G401.6 (cell line): ENCODE measurements at regions not wholly inside any gene's neighbourhood (a gene's known extent, or its start where the extent isn't known, plus 50 kb on each side); places are given as distances from the start of the nearest gene placed in this dataset.
A peak's percentile ranks its signal among the peaks of the same experiment; 100 is the strongest.

Experiments used
- FAIRE-seq: peaks from 2 replicates; lab custom pipeline; 2012; peaks lifted over from hg19 to GRCh38; lab: Jason Lieb, UNC

DNA sequence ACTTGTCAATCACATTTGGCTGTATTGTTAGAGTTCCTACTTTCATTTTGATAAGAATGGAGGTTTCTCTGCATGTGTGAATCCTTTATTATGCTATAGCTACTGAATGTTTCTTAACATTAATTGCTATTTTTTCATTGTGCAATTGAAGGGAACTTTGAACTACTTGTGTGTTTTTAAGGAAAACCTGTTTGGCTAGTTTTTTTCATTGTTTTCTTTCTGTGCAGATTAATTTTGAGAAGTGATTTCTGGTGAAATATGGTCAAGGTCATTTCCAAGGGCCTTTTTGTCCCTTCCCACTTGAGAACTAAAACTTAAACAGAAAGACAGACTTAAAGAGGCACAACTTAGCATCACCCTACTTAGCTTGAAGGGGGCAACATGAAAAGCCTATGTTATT, 1309.2 kb upstream of the WWC1 start:
- FAIRE-seq = no peak

DNA sequence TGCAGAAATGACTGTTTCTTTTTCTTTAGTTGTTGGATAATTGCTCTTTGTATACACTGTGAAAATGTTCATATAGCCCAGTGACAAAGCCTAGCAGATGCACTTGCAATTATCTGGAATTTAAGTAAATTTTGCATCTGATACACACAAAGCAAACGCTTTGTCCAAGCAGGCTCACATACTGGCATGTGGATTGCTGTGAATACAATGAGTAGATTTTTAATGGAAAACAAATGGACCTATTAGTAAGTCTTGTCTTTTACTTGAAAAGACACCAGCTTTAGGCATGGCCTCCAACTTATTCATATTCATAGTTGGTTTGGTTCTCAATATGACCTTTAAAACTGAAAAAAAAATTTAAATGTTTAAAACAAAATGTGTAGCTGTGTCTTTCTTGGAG, 1299.8 kb upstream of the WWC1 start:
- FAIRE-seq = no peak

DNA sequence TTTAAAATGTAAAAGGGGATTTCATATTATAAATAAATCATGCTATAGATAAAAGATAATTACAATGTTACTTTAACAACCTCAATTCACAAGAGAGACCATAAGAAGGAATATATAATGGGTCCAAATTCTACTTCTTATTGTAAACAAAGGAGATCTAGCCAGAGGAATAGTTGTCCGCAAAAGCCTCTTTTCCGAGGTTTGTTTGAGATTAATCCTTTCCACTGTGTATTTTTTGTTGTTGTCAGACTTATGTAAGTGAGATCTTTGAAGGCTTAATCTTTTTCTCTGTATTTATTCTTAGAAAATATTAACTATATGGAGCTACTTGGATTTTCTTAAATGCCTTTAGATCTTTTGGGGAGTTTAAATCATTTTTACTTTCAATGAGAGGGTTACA, 1299.3 kb upstream of the WWC1 start:
- no peak for FAIRE-seq

DNA sequence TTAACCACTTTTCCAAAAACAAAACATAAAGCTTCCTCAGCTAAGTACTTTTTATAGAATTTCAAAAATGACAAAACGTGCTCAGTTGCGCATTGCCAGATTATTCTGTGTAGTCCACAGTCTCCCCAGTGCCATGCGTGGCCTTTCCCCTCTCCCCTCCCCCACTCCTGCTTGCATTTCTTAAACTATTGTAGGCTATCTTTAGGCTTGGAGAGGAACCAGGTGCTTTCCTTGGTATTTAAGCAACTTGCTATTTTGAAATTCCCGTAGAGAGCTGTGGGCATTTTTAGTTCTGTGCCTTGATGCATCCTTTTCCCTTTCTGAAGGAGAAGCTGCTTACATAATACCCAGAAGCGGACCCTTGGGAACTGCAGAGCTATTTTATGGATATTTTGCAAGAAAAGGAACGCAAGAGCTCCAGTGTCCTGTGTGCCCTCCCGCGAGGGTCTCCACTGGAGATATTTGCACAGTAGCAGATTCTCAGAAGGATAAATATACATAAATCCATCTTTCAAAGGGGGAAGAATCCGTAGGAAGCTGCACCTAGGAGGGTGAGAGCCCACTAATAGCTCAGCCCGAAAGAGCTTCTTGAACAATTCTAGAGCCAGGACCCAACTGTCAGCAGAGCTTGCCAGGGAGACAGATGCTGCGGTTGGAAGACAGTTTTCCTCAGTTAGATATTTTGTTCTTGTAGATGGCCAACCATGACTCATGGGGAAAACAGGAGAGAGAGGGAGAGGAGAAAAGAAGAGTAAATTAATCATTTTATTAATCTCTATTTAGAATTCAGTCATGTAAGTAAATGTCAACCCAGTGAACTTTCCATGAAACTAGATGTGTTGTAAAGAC, 1298.3 kb upstream of the WWC1 start:
- FAIRE-seq = no peak

DNA sequence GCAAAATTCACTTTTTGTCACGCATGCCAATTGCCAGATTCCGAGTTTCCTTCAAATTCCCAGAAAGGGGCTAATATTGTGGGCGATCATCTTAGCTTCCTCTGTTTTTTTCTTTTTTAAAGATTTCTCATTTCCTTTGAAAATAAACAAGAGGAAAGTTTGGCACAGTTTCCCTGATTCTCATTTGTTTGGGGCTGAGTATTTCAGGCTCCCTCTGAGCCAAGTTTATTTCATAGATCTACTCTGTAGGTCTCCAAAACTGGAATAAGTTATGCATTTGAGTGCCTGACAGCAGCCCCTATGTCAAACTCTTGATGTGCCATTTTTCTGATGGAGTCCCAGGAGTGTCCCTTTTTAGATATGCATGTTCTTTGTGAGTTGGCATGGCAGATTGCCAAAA, 1297.2 kb upstream of the WWC1 start:
- FAIRE-seq = no peak

DNA sequence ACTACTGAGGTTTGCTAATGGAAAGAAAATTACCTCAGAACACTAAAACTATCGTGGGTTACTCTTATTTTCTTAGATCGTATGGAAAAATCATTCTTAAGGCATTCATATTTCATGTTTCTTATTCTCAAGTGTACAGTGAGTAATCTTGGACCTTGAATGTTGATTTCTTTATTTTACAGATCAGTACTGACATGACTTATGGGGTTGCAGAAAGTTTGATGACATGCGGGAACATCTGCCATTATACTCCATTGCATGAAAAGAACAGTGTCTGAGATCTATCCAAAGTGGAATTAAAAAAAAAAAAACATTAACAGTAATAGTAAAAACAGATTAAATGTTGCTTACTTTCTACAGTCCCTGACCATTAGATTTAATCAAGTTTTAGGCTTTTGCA, 1290.2 kb upstream of the WWC1 start:
- no peak for FAIRE-seq

DNA sequence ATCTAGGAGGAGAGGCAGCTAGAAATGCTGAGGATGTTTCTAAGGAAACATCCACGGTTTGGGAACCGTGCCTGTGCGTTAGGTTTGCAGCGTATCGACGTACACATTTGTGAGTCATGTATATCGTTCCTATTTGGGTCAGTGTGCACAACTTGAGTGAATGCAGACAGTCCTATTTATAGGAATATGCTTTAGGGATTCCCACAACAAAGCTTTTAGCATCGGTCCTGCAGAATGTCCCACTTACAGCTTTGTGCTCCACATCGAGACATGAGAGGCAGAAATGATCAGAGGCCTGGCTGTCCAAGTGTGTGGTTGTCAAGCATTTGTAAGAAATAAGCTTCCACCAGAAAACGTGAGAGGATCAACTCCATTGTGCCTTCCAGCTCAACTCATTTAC, 1282.7 kb upstream of the WWC1 start:
- FAIRE-seq = no peak

DNA sequence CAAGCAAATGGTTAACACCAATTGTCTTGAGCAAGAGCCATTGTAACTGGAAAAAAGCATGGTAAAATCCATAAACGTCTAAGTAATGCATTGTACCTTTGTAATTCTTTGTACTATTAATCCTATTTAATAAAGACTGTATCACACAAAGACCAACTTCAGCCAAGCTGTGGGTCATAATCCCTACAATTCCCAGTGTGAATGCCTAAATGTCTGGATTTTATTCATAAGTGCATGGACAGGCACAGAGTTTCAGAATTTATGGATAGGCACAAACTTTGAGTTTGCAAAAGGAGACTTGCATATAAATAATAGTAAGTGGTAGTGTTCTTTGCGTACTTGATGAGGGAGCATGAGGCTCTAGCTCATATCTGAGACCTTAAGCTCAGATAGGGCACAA, 1280.2 kb upstream of the WWC1 start:
- no peak for FAIRE-seq

DNA sequence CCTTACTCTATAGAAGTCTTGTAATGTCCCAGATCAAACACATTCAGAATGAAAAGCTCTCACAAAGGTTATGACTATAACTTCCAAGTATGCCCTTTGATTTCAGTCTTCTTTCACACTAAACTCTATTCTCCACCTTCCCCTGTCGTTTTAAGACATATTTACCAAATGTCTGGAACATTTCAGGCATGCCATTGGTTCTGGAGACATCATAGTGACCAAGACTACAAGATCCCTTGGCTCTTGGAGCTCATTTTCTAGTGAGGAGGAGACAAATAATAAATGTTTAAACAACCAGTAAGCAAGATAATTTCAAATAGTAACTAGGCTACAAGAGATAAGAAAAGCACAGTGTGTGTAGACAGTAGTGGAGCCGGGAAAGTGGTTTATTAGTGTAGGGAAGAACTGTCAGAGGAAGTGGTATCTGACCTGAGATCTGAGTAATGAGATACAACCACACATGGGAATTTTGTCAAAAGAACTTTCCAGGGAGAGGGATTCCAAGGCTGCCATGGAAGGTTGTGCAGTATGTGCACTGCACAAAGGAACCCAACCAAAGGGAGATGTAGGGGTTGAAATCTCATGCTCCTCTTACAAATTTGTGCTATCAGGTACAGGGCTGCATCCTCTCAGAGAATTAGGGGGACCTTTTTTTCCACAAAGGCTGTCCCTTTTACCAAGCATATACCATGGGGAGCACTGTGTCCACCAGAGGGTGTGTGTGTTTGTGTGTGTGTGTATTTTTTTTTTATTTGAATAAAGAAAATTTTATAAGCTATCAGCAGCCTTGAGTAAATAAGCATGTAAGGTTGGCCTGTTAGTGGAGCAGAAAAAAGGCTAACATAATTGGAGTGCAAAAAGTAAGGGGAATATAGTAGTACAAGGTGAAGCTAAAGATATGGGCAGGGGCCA, 1279.1 kb upstream of the WWC1 start:
- no peak for FAIRE-seq

DNA sequence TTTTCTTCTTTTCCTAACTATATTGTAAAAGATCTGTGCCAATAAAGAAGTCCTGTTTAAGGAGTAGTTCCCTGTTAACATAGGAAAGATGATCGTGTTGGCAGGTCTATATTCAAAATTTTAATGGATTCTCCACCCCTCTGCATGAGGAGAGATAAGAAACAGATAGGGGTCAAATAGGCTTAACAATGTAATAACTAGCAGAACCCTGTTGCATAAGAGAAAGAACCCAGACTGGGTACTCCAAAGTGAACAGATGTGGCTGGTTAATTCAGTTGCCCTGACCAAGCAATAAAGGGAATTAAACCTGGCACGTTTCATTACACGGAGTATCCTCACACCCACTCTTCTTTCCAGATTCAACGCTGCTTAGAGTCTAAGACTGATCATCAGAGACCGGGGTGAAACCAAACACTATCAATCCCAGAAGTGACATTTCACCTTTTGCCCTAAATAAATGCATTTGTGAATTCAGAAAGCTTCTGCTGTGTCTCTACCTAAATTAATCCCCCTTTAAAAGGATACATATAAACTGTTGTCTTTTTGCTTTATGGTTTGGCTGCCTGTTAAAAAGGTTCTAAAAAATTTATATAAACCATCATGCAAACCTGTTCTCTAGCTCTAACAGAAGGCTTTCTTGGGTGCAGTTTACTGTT, 1276.9 kb upstream of the WWC1 start:
- FAIRE-seq = no peak

DNA sequence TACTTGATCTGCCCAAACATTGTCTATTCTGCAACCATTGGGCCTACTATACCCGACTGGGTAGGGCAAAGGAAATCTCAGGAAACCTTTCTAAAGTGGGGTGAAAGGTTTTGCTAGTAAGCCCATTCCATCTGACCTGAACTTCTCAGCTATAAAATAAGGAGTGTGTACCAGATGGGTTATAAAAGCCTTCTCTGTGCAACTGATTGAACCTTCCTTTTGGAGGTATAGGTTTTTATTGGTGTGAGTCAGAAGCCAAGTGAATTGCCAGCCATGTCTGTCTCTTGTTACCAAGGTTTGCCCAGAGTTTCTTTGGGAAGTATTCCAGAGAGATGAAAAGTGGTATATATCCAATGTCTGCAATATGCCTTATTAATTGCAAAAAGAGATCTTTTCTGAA, 1271.0 kb upstream of the WWC1 start:
- FAIRE-seq = no peak

DNA sequence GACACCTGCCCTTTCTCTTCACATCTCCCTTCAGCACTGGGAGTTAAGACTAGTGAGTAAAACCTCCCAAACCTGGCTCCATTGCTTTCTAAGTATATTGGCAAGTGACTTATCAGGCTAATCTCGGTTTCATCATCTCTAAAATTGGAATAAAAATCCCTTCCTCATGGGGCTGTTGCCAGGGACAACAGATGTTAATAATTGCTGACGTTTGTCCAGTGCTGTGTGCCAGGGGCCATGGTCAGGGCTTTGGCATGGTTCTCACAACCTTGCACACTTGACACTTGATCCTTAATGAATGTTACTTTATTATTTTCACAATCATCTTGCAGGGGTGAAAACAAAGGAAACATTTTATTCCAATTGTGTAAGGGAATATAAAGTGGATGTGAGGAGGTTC, 1262.0 kb upstream of the WWC1 start:
- FAIRE-seq = no peak

DNA sequence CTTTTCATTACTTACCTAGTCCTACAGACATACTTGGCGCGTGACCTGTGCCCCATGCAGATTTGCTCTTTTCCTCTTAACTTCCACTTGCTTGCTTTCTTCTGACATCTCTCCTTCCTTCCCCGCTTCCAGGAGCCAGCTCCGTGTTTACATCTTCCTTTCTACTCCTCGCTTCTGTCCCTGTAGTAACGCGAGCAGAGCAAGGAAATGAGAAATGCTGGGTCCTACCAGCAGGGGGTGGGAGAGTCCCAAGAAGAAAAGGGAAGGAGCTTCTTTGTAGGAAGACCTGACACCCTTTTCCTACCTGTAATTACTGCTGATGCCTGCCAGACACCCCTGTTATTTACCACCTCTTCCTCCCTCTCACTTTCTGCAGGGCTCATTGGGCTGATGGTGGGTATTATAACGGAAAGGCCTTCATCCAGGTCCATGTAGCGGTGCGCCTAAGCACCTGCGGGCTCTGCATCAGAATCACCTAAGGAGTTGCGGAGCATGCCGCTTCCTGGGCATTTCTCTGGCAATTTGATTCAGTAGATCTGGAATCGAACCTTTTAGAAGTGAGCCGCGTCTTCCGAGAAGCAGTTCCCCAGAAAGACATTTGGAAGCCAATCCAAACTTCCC, 1260.8 kb upstream of the WWC1 start:
- peak; percentile 75 for FAIRE-seq

DNA sequence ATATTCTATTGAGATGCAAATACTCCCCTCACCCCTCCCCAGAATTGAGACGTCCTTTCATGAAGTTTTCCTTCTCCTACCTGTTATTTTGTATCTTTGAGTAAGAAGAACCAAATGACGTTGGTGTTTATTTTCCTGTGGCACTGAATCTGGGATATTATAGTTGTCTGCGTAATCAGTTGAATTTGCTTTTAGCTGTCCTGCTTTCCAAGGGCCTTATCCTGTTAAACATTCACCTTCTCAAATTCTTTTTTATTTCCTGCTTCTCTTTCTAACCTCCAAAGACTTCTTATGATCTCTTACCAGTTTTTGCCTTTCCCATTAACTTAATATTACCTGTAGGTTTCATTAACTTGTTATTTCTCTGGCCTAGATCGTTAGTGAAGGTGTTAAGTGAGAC, 1254.9 kb upstream of the WWC1 start:
- FAIRE-seq = no peak

DNA sequence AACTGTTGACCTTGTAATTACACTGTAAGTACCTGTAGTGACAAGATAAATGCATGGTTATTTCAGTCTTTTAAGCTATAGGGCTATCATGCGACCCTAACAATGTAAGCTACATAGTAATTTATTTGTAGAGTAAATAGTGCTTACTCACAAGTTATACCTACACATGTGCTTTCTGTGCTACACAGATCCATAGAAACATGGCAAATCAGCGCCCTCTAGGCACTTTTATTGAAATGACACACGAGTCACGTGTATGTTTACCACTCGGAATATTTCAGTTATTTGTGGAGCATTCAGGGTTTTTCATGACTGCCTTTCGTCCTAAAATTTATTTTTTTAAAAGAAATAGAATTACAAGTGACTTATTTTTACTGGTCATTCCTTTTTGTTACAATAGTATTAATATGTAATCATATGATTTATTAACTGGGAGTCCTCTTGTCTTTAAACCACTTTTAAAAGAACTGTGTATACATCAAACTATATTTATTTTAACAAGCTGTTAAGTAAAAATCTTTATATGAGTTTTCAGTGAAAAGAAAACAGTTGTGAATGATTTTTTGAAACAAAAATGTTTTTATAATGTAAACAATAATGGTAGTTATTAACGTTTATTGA, 1242.3 kb upstream of the WWC1 start:
- FAIRE-seq = no peak

DNA sequence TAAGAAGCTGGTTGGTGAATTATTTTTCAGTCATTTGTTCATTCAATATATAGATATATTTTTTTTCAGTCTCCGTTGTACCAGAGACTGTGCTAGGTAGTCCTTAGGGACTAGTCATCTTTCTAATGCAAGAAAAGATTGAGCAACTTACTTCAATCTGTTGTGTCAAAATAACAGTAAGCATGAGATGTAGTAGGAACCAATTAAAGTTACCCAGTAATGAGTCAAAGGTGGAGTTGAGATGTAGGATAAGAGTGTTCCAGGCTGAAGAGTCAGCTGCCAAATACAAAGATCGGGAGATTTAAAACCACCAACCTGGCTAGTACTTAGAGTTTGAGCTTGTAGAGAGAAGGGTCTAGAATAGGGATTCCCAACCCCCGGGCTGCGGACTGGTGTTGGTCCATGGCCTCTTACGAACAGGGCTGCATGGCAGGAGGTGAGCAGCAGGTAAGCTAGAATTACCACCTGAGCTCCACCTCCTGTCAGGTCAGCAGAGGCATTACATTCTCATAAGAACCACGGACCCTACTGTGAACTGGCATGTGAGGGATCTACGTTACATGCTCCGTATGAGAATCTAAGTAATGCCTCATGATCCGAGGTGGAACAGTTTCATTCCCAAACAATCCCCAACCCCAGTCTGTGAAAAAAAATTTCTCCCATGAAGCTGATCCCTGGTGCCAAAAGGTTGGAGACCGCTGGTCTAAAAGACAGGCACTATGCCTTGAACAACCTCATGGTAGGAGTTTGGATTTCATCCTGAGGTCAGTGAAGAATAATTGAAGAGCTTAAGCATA, 1241.5 kb upstream of the WWC1 start:
- peak; percentile 100 for FAIRE-seq

DNA sequence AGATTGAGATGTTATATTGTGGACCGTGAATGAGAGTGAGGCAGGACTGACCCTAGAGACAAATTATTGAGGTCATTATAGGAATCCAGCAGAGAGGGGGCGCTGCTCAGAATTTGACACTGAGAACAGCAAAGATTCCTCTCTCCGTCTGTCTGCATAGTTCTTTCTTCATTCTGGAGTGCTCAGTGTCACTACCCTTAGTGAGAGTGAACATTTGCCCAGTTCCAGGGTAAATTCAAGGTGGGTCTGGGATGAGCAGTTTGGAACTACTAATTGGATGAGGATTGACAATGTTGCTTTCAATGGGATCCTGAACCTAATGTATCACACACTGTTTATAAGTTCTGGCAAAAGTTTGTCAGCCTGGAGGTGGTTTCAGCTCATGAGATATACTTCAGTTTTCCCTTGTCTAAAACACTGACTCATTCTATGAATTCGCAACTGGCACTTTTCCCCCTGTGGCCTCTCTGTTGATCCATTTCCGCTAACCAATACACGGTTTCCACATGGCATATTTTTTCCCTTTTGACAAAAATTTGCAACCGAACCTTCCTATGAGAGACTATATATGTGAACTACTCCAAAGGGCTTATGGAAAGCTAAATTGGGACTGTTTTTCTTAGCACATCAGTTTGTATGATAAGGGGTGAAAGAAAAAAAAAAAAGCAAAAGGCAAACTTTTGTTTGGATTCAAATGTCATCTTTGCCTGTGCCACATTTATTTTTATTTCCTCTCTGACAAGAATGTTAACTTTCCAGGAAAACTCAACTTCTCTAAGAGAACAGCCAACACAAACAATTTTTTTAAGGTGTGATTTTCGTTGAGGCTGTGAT, 1240.7 kb upstream of the WWC1 start:
- no peak for FAIRE-seq

DNA sequence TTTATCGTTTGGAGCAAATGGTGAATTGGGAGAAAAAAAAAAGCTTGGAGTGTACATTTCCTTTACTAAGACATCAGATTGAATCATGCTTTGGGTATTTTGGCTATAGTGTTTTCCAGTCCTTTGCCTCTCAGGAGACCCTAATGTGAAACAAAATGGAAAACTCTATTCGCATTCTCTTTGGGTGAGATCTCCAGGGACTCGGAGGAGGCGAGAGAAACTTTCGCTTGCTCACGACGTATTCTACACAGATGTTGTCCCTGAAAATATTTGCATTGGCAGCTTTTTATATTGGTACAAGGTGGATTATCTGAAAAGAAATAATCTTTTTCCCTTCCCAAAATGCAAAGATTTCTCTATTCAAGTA, 1240.1 kb upstream of the WWC1 start:
- FAIRE-seq = no peak

DNA sequence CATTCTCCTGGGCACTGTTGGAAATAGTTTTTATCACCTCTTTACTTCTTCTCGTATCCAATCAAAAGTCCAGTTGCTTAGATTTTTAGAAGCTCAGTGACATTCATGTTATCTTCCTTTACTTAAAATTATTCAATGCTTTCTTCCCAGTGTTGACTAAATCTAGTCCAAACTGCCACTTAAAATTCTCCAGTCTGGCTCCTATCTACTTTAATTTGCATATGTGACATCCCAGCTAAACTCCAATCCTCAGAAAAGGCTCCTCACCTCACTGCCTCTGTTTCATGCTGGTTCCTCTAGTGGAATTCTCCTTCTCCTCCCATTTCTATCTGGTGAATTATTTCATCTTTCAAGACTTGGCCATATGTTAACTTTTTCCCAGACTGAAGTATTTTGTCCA, 1238.7 kb upstream of the WWC1 start:
- peak; percentile 40 for FAIRE-seq

DNA sequence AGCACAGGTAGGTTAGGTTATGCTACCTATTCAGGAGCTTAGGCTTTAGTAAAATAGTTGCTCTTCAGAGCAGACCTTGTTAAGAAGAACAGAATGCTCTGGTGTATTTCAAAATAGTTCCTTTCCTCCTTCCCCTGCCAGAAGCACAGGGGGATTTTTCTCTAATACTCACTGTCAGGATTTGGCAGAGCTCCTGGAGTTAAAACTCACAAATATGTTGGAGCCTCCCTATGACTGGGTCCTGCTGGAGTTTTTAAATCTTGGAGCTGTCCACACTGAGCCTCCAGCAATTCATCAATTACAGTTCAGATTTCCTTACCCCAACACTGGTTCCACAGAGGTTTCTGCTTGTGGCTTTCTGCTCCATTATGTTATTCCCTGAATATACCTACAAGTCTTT, 1233.8 kb upstream of the WWC1 start:
- FAIRE-seq = peak; percentile 99
